GM12878 (cell line): ENCODE measurements at regions not wholly inside any gene's neighbourhood (a gene's known extent, or its start where the extent isn't known, plus 50 kb on each side); places are given as distances from the start of the nearest gene placed in this dataset.

ENCODE experiments used
- ATAC-seq: fragments of 200-7000 bp; cut with Tn5 transposase; 3 replicates; pipeline ENCODE4 v1.9.1; 2020; ENCODE audit warnings: mild to moderate bottlenecking, moderate library complexity
- BruUV-seq: library from RNA; stranded (reverse); fragments of 400-500 nt; replicated peaks from 2 replicates; lab custom pipeline; 2021; lab: Mats Ljungman, UMichigan
- CTCF ChIA-PET: fragments of 300-600 bp; sonication (Branson Sonifier 250); formaldehyde crosslinking; extraction: SDS; loops from one replicate; lab custom pipeline; 2021; ENCODE audit warnings: inconsistent platforms; lab: Yijun Ruan, JAX
- POLR2A ChIA-PET: fragments of 350-600 bp; formaldehyde crosslinking; extraction: SDS; loops from one replicate; lab custom pipeline; 2021; ENCODE audit warnings: inconsistent platforms; lab: Charles Lee
- RAD21 ChIA-PET: fragments of 300-600 bp; sonication (Branson Sonifier 250); formaldehyde crosslinking; loops from one replicate; lab custom pipeline; 2023; ENCODE audit warnings: antibody characterized with exemption; ENCODE audit not compliant: unreplicated experiment; lab: Charles Lee
- SMC1A ChIA-PET: fragments of 300-600 bp; sonication (Branson Sonifier 250); formaldehyde crosslinking; loops from one replicate; lab custom pipeline; 2023; ENCODE audit not compliant: unreplicated experiment, uncharacterized antibody; lab: Charles Lee
- DNase-seq: peaks from one replicate; pipeline ENCODE4 v3.0.0-alpha.2; 2011; ENCODE audit warnings: low read depth, low spot score
- FAIRE-seq: peaks from 3 replicates; lab custom pipeline; 2011; peaks lifted over from hg19 to GRCh38; lab: Jason Lieb, UNC
- H2AFZ ChIP-seq: 2 replicates; pipeline ENCODE4 v1.6.0; 2011; ENCODE audit warnings: low read depth, low read length, control low read depth; ENCODE audit not compliant: control insufficient read depth
- H3K27ac ChIP-seq: 2 replicates; pipeline ENCODE4 v1.5.1; 2011; ENCODE audit warnings: control low read depth; ENCODE audit not compliant: control insufficient read depth, insufficient read depth
- H3K27me3 ChIP-seq, 2 experiments: replicated peaks in 1 of 2; 2 replicates each; pipeline versions ENCODE4 v1.6.0 to v1.6.1; 2011; ENCODE audit warnings: low read length in 1 of 2; ENCODE audit not compliant: control insufficient read depth in 2 of 2, insufficient read depth in 2 of 2
- H3K36me3 ChIP-seq, 2 experiments: 2 replicates each; pipeline ENCODE4 v1.5.1; 2011; ENCODE audit warnings: low read length in 1 of 2; ENCODE audit not compliant: control insufficient read depth in 2 of 2, insufficient read depth in 2 of 2
- H3K4me1 ChIP-seq: 2 replicates; pipeline ENCODE4 v1.6.1; 2011; ENCODE audit warnings: mild to moderate bottlenecking, low read length, moderate library complexity, mixed read lengths; ENCODE audit not compliant: control insufficient read depth, insufficient read depth
- H3K4me2 ChIP-seq: 2 replicates; pipeline ENCODE4 v1.6.0; 2011; ENCODE audit warnings: control low read depth; ENCODE audit not compliant: control insufficient read depth, insufficient read depth
- H3K4me3 ChIP-seq: fragments of 200-600 bp; sonication (generic); 2 replicates; pipeline ENCODE4 v1.5.1; 2016
- H3K79me2 ChIP-seq: 2 replicates; pipeline ENCODE4 v1.6.0; 2011; ENCODE audit warnings: low read length; ENCODE audit not compliant: control insufficient read depth, insufficient read depth
- H3K9ac ChIP-seq: 2 replicates; pipeline ENCODE4 v1.8.0; 2011; ENCODE audit warnings: low read length, control low read depth, mixed read lengths; ENCODE audit not compliant: control insufficient read depth, insufficient read depth
- H3K9me3 ChIP-seq: replicated peaks from 3 replicates; pipeline ENCODE4 v1.5.1; 2011; ENCODE audit warnings: mild to moderate bottlenecking, low read length; ENCODE audit not compliant: control insufficient read depth, insufficient read depth
- H4K20me1 ChIP-seq: 2 replicates; pipeline ENCODE4 v1.6.0; 2011; ENCODE audit not compliant: control insufficient read depth, insufficient read depth
- ETV6 ChIP-seq, 2 experiments: fragments of 450-650 bp in 1 of 2; IDR thresholded peaks in 1 of 2; conservative IDR thresholded peaks in 1 of 2; 2 replicates each; pipeline ENCODE4 v1.6.1; 2014; ENCODE audit warnings: antibody characterized with exemption in 1 of 2, borderline replicate concordance in 1 of 2, low read depth in 1 of 2, mild to moderate bottlenecking in 1 of 2, moderate library complexity in 1 of 2
- FOXK2 ChIP-seq: fragments of 450-650 bp; IDR thresholded peaks from 2 replicates; pipeline ENCODE4 v1.6.1; 2017; ENCODE audit warnings: mild to moderate bottlenecking, moderate library complexity
- MXI1 ChIP-seq: fragments of 150-350 bp; IDR thresholded peaks from 2 replicates; pipeline ENCODE4 v1.6.1; 2011; ENCODE audit warnings: low read depth, mild to moderate bottlenecking, inconsistent platforms, low read length, improper control_type of control experiment
- NFXL1 ChIP-seq: fragments of 450-650 bp; IDR thresholded peaks from 2 replicates; pipeline ENCODE4 v1.6.1; 2017; ENCODE audit warnings: antibody characterized with exemption, mild to moderate bottlenecking, borderline replicate concordance
- NFYB ChIP-seq: IDR thresholded peaks from 2 replicates; pipeline ENCODE4 v1.6.1; 2011; ENCODE audit warnings: low read depth, mild to moderate bottlenecking, low read length, improper control_type of control experiment, moderate library complexity; ENCODE audit not compliant: insufficient read depth
- NR2C2 ChIP-seq: IDR thresholded peaks from 2 replicates; pipeline ENCODE4 v1.6.1; 2011; ENCODE audit warnings: borderline replicate concordance, low read depth; ENCODE audit not compliant: control insufficient read depth, insufficient read length
- TCF12 ChIP-seq: IDR thresholded peaks from 2 replicates; pipeline ENCODE4 v1.6.1; 2011; ENCODE audit warnings: low read depth, mild to moderate bottlenecking, low read length
- ZSCAN29 ChIP-seq: fragments of 450-650 bp; IDR thresholded peaks from 2 replicates; pipeline ENCODE4 v1.6.1; 2017; ENCODE audit warnings: mild to moderate bottlenecking, moderate library complexity
- WGBS: methylation state at CpG from one replicate; pipeline ENCODE4 v1.1.6; 2016; ENCODE audit warnings: low lambda C conversion rate; ENCODE audit not compliant: insufficient replicate concordance, insufficient coverage; ENCODE audit errors: missing lambda C conversion rate; 5-methylcytosine and 5-hydroxymethylcytosine counted together
- in situ Hi-C: fragments of 300-500 bp; cut with MboI; formaldehyde crosslinking; loops from 9 replicates; pipeline ENCODE4 v1.14.3; 2018; ENCODE audit warnings: mixed read lengths
- intact Hi-C: fragments of 100-400 bp; cut with micrococcal nuclease; formaldehyde crosslinking; loops from one replicate; pipeline ENCODE4 v1.14.2; 2022; ENCODE audit not compliant: unreplicated experiment
- TF ChIP-seq, protein P1 (sequence below): IDR thresholded peaks from 2 replicates; pipeline ENCODE4 v1.6.1; 2012; ENCODE audit warnings: low read length, inconsistent platforms
- TF ChIP-seq, protein P2 (sequence below): fragments of 450-650 bp; IDR thresholded peaks from 2 replicates; pipeline ENCODE4 v1.6.1; 2016; ENCODE audit warnings: mild to moderate bottlenecking

DNA sequence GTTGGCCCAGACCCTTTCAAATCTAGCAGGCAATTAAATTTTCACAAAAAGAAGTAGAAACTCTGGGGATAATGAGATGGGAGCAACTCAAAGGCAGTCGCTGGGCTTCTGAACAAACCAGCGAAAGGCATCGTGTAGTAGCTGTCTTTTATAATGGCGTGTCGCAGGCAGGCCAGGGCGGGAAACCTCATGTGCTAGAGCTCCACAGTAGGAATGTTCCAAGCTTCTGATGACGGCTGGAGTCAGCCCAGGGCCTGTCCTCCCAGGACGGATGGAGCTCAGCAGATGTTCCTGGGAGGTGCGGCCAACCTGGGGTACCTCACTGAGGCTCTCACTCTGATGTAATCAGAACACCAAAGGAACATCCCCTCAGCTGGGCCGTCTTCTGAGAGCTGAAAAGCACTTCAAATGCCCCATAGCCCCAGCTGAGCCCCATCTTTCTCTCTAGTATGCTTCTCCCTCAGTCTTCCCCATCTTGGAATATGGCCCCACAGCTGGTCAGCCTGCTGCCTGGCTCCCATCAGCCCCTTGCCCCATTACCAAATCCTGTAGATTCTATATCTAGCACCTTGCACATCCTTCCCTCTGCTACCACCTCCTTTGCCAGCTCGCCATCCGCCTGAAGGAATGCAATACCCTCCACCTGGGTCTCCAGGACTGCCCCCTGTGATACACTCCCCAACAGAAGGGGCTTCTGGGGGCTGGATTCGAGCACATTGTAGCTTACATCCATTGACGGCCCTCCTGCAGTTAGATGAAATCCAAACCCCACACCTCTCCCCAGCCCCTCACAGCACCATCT is 54.9 kb upstream of the ATP2B2 start:
- ChIA-PET SMC1A (interaction anchor here (2.1 kb wide), 1 partner anchor 8 kb away, joined by 9 read pairs; no protein-coding TSS in a partner anchor), RAD21 (no interaction called here), POLR2A (no interaction called here), CTCF (interaction anchor here (1.9 kb wide), 1 partner anchor 8 kb away, joined by 10 read pairs; no protein-coding TSS in a partner anchor)
- H3K79me2 ChIP-seq: no peaks in the 10 kb centered on the region
- DNase-seq (no peak), FAIRE-seq (no peak), ATAC-seq (no peak)
- no peak for TF ChIP-seq ETV6 (conservative IDR thresholded peaks at IDR 0.05 in 1 of 2, IDR thresholded peaks at IDR 0.05 in 1 of 2; ENCODE audit: borderline replicate concordance in 1 of 2, low read depth in 1 of 2)
- no peak for TF ChIP-seq MXI1
- BruUV-seq: no TSS peak
- in situ Hi-C loops (no loop called here), intact Hi-C loops (no loop called here)
- no peaks in the 10 kb centered on the region; a peak in 1 of 4 replicates for H3K27me3 ChIP-seq
- H3K4me2 ChIP-seq: no peak overlapping the region
- no peak overlapping the region for H2AFZ ChIP-seq
- 82% methylated on average over 14 of the region's 14 CpGs for WGBS
- H3K36me3 ChIP-seq: no peaks in the 10 kb centered on the region
- H3K27ac ChIP-seq: no peak overlapping the region
- no peak overlapping the region for H3K9ac ChIP-seq
- peaks cover 8% of the 10 kb centered on the region; the same call in 2 of the 3 replicates for H3K9me3 ChIP-seq
- H4K20me1 ChIP-seq: no peaks in the 10 kb centered on the region
- peaks cover 5% of the 10 kb centered on the region for H3K4me1 ChIP-seq
- H3K4me3 ChIP-seq: no peak overlapping the region

DNA sequence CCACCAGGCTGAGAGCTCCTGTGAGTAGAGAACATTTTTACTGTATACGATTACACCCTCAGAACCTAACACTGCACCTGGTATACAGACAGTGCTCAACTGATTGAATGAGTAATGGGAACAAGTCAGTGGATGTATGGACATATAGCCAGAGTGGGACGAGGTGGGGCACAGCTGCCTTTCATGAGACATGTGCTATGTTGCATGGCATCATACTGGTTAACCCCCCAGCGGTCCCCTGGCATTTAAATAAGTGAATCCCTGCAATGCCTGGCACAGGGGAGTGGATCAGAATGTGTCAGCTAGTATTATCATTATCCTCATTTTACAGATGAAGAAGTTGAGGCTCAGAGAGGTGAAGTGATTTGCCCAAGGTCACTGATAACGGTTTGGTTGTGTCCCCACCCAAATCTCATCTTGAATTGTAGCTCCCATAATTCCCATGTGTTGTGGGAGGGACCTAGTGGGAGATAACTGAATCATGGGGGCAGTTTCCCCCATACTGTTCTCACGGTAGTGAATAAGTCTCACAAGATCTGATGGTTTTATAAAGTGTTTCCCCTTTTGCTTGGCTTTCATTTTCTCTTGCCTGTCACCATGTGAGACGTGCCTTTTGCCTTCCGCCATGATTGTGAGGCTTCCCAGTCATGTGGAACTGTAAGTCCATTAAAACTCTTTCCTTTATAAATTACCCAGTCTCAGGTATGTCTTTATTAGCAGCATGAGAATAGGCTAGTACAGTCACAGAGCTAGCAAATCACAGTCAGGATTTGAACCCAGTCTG is 56.0 kb upstream of the ATP2B2 start:
- no peak for FAIRE-seq
- Histone ChIP-seq H3K36me3 (no peaks in the 10 kb centered on the region), H3K9ac (no peak overlapping the region), H3K4me3 (no peak overlapping the region), H3K79me2 (no peaks in the 10 kb centered on the region), H3K27ac (no peak overlapping the region), H3K9me3 (peaks cover 8% of the 10 kb centered on the region; the same call in 2 of the 3 replicates), H3K4me1 (peaks cover 5% of the 10 kb centered on the region), H2AFZ (no peak overlapping the region; the same call in 1 of the 2 replicates), H3K4me2 (no peak overlapping the region), H3K27me3 (no peaks in the 10 kb centered on the region; a peak in 1 of 4 replicates), H4K20me1 (no peaks in the 10 kb centered on the region)
- ChIA-PET RAD21 (interaction anchor here (1.0 kb wide), 1 partner anchor 41 kb away, joined by 3 read pairs; no protein-coding TSS in a partner anchor), CTCF (interaction anchor here (1.9 kb wide), 1 partner anchor 9 kb away, joined by 10 read pairs; no protein-coding TSS in a partner anchor), POLR2A (no interaction called here), SMC1A (interaction anchor here (1.1 to 2.1 kb wide), 2 partner anchors 9 to 20 kb away, joined by 3 to 9 read pairs; no protein-coding TSS in a partner anchor)
- in situ Hi-C loops (no loop called here), intact Hi-C loops (no loop called here)
- no peak for ATAC-seq
- BruUV-seq: no TSS peak
- WGBS: 17% methylated on average over 7 of the region's 7 CpGs
- no peak for DNase-seq
- TF ChIP-seq ZSCAN29 (no peak), FOXK2 (no peak), NFXL1 (no peak), TCF12 (no peak), NFYB (no peak), NR2C2 (no peak)
- TF ChIP-seq, protein P1, sequence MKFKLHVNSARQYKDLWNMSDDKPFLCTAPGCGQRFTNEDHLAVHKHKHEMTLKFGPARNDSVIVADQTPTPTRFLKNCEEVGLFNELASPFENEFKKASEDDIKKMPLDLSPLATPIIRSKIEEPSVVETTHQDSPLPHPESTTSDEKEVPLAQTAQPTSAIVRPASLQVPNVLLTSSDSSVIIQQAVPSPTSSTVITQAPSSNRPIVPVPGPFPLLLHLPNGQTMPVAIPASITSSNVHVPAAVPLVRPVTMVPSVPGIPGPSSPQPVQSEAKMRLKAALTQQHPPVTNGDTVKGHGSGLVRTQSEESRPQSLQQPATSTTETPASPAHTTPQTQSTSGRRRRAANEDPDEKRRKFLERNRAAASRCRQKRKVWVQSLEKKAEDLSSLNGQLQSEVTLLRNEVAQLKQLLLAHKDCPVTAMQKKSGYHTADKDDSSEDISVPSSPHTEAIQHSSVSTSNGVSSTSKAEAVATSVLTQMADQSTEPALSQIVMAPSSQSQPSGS: no peak
- TF ChIP-seq, protein P2, sequence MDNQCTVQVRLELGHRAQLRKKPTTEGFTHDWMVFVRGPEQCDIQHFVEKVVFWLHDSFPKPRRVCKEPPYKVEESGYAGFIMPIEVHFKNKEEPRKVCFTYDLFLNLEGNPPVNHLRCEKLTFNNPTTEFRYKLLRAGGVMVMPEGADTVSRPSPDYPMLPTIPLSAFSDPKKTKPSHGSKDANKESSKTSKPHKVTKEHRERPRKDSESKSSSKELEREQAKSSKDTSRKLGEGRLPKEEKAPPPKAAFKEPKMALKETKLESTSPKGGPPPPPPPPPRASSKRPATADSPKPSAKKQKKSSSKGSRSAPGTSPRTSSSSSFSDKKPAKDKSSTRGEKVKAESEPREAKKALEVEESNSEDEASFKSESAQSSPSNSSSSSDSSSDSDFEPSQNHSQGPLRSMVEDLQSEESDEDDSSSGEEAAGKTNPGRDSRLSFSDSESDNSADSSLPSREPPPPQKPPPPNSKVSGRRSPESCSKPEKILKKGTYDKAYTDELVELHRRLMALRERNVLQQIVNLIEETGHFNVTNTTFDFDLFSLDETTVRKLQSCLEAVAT: no peak
